Bronchial epithelial cell (primary cell): ENCODE measurements at regions not wholly inside any gene's neighbourhood (a gene's known extent, or its start where the extent isn't known, plus 50 kb on each side); places are given as distances from the start of the nearest gene placed in this dataset.

Source experiments
- DNase-seq: peaks from one replicate; pipeline ENCODE4 v3.0.0-alpha.2; 2010; ENCODE audit warnings: low read depth
- FAIRE-seq: peaks from 2 replicates; lab custom pipeline; 2011; peaks lifted over from hg19 to GRCh38; lab: Jason Lieb, UNC
- H3K27me3 ChIP-seq: 2 replicates; pipeline ENCODE4 v1.5.1; 2011; ENCODE audit warnings: low read length; ENCODE audit not compliant: control insufficient read depth, insufficient read depth
- H3K36me3 ChIP-seq: 2 replicates; pipeline ENCODE4 v1.5.1; 2011; ENCODE audit warnings: low read length; ENCODE audit not compliant: control insufficient read depth, insufficient read depth
- H3K4me3 ChIP-seq: 2 replicates; pipeline ENCODE4 v1.5.1; 2011; ENCODE audit warnings: mild to moderate bottlenecking, low read depth, low read length, control low read depth
- TF ChIP-seq, protein P1 (sequence below): IDR thresholded peaks from 2 replicates; pipeline ENCODE4 v1.5.1; 2011; ENCODE audit warnings: mild to moderate bottlenecking, moderate library complexity, low read length, control low read depth, inconsistent platforms; ENCODE audit not compliant: insufficient read depth, severe bottlenecking

DNA sequence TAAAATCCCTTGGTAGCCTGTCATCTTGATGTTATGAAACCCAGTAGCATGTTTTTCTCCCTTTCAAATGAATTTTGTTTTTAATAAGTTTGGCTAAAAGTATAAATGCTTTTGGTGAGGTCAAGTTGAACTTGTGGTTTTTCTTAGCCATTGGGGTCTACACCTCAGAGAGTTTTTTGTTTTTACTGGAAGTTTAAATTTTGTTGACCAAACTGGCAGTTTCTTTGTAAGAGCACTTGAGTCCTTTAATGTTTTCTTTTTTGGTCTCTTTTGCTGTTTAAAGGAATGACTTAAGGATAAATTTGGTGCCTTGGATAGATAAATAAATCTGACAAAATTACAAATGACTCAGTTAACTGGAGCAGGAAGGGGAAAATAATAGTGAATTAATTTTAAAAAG, 577.3 kb downstream of the SATB2 start:
- no peak for FAIRE-seq
- Histone ChIP-seq H3K4me3 (no peak overlapping the region), H3K36me3 (no peaks in the 10 kb centered on the region), H3K27me3 (no peaks in the 10 kb centered on the region)
- TF ChIP-seq, protein P1, sequence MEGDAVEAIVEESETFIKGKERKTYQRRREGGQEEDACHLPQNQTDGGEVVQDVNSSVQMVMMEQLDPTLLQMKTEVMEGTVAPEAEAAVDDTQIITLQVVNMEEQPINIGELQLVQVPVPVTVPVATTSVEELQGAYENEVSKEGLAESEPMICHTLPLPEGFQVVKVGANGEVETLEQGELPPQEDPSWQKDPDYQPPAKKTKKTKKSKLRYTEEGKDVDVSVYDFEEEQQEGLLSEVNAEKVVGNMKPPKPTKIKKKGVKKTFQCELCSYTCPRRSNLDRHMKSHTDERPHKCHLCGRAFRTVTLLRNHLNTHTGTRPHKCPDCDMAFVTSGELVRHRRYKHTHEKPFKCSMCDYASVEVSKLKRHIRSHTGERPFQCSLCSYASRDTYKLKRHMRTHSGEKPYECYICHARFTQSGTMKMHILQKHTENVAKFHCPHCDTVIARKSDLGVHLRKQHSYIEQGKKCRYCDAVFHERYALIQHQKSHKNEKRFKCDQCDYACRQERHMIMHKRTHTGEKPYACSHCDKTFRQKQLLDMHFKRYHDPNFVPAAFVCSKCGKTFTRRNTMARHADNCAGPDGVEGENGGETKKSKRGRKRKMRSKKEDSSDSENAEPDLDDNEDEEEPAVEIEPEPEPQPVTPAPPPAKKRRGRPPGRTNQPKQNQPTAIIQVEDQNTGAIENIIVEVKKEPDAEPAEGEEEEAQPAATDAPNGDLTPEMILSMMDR, result no peak
- no peak for DNase-seq

DNA sequence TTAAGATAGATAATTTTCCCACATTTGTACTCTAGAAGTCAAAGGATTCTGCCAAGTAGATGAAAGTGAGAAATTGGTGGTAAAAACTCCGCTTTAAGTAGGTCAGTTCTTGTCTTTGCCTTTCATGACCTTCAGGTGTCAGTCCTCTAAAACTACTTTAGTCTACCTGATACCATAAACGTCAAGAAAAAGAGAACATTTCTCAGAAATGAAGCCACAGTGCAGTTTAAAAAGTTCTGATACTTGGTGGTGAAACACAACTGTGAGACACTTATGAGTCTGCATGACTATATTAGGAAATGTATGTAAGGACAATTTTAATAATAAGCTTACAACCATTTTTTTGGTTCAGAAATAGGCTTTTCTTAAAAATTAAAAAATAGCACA, 583.3 kb downstream of the SATB2 start:
- no peaks in the 10 kb centered on the region for H3K27me3 ChIP-seq
- TF ChIP-seq, protein P1, result no peak
- H3K4me3 ChIP-seq, result no peak overlapping the region
- FAIRE-seq, result no peak
- no peak for DNase-seq
- H3K36me3 ChIP-seq, result no peaks in the 10 kb centered on the region

DNA sequence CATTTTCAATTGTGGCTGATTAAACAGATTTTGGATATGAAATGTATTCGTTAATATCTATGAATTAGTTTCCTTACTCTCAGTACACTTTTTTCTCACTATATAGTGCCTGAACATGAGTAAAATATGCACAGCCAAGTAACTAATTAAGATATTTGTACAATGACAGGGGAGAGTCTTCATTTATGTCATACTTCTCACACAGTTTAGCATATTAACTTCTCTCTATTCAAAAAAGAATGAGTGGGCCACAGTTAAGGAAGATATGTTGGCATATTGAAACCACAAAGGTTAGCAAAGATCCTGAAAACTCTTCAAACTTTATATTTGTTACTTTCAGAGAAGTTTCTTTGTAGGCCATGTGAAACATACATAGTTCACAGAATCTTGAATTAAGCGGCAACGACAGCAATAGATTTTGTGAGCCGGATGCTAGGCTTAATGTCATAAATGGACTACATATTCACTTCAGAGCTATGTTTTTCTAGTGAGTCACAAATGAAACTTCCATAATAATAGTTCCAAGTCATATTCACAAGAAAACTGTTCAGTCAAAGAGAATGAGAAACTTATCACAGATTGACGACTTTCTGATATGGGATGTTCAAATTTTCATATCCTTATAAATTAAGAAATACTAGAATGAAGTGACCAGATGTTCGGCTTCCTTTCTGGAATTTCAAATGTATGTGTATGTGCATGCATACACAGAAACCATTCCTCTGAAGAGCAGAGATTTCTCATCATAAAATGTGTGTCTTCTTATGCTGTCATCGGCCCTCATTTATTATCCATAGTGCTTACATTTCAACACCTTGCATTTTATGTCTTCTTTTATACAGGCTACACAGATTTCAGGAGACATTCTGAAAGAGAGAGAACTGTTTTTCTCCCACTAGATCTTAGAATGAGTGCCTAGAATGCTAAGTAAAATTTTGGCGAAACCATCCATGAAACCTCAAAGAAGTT, 584.0 kb downstream of the SATB2 start:
- no peaks in the 10 kb centered on the region for H3K36me3 ChIP-seq
- FAIRE-seq (no peak), DNase-seq (no peak)
- TF ChIP-seq, protein P1, result no peak
- no peak overlapping the region for H3K4me3 ChIP-seq
- H3K27me3 ChIP-seq, result no peaks in the 10 kb centered on the region

DNA sequence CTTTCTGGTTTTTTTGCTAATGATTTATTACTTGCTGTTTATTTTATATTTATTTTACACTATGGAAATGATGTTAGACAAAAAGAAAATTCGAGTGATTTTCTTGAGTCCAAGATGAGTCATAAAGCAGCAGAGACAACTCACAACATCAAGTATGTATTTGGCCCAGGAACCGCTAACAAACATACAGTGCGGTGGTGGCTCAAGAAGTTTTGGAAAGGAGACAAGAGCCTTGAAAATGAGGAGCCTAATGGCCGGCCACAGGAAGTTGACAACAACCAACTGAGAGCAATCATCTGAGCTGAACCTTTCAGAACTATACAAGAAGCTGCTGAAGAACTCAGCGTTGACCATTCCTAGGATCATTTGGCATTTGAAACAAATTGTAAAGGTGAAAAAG, 594.1 kb downstream of the SATB2 start:
- FAIRE-seq, result no peak
- no peaks in the 10 kb centered on the region for H3K27me3 ChIP-seq

DNA sequence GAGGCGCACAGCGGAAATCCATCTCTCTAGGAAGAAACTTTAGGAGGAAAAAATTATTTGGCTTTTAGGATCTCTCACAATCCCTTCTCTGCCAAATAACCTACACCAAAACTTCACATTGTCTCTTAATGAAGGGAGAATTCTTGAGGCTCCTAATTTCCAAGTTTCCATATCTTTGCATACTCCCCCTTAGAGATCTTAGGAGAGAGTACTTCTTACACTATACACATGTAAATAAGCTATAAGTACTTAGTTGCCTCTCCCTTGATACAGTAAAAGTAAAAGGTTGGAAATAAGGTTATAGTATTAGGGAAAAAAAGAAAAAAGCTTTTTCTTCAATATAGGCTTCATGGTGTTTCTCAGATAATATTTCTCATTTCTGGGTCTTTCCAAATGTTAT, 596.7 kb downstream of the SATB2 start:
- FAIRE-seq (no peak), DNase-seq (no peak)
- Histone ChIP-seq H3K4me3 (no peak overlapping the region), H3K36me3 (no peaks in the 10 kb centered on the region), H3K27me3 (no peaks in the 10 kb centered on the region)
- TF ChIP-seq, protein P1, result no peak

More for the DNA sequence above, 594.1 kb downstream of the SATB2 start:
- TF ChIP-seq, protein P1, result no peak
- H3K4me3 ChIP-seq, result no peak overlapping the region
- no peaks in the 10 kb centered on the region for H3K36me3 ChIP-seq
- no peak for DNase-seq
